ENCODE measurements at regions not wholly inside any gene's neighbourhood (a gene's known extent, or its start where the extent isn't known, plus 50 kb on each side); places are given as distances from the start of the nearest gene placed in this dataset.

GRCh38 chr12:118501489-118501888 lies 125.1 kb downstream of the SUDS3 start:
- H3K4me1 ChIP-seq (ENCODE audit: low read length) = no peaks in the 10 kb centered on the region
- no peak for DNase-seq
- no peaks in the 10 kb centered on the region for H3K9me2 ChIP-seq (replicated peaks; ENCODE audit: insufficient read depth, low read length)
- no peaks in the 10 kb centered on the region for H3K27me3 ChIP-seq (ENCODE audit: low read length)
- no peak overlapping the region for H3K4me2 ChIP-seq (ENCODE audit: low read depth, low read length, poor library complexity, severe bottlenecking)
- H2AFZ ChIP-seq (ENCODE audit: low read length) = no peak overlapping the region
- no peaks in the 10 kb centered on the region for H3K79me2 ChIP-seq (ENCODE audit: low read length)
- no peak overlapping the region for H3K9ac ChIP-seq (ENCODE audit: low read length)
- H3K4me3 ChIP-seq (ENCODE audit: low read length) = no peak overlapping the region
- H3K27ac ChIP-seq (ENCODE audit: low read length) = no peak overlapping the region
- H4K20me1 ChIP-seq (ENCODE audit: insufficient read depth, low read depth, low read length) = no peaks in the 10 kb centered on the region
- no peaks in the 10 kb centered on the region for H3K9me3 ChIP-seq (ENCODE audit: low read length)
- H3K36me3 ChIP-seq (ENCODE audit: insufficient read depth, low read length) = no peaks in the 10 kb centered on the region

GRCh38 chr12:118503476-118503875 lies 127.1 kb downstream of the SUDS3 start:
- no peak overlapping the region for H3K9ac ChIP-seq (ENCODE audit: low read length)
- H2AFZ ChIP-seq (ENCODE audit: low read length) = no peak overlapping the region
- H3K9me2 ChIP-seq (replicated peaks; ENCODE audit: insufficient read depth, low read length) = no peaks in the 10 kb centered on the region
- H3K79me2 ChIP-seq (ENCODE audit: low read length) = no peaks in the 10 kb centered on the region
- no peaks in the 10 kb centered on the region for H4K20me1 ChIP-seq (ENCODE audit: insufficient read depth, low read depth, low read length)
- H3K4me2 ChIP-seq (ENCODE audit: low read depth, low read length, poor library complexity, severe bottlenecking) = no peak overlapping the region
- no peak overlapping the region for H3K4me3 ChIP-seq (ENCODE audit: low read length)
- H3K27ac ChIP-seq (ENCODE audit: low read length) = no peak overlapping the region
- DNase-seq = no peak
- H3K27me3 ChIP-seq (ENCODE audit: low read length) = no peaks in the 10 kb centered on the region
- no peaks in the 10 kb centered on the region for H3K9me3 ChIP-seq (ENCODE audit: low read length)
- H3K4me1 ChIP-seq (ENCODE audit: low read length) = no peaks in the 10 kb centered on the region
- no peaks in the 10 kb centered on the region for H3K36me3 ChIP-seq (ENCODE audit: insufficient read depth, low read length)

DNA sequence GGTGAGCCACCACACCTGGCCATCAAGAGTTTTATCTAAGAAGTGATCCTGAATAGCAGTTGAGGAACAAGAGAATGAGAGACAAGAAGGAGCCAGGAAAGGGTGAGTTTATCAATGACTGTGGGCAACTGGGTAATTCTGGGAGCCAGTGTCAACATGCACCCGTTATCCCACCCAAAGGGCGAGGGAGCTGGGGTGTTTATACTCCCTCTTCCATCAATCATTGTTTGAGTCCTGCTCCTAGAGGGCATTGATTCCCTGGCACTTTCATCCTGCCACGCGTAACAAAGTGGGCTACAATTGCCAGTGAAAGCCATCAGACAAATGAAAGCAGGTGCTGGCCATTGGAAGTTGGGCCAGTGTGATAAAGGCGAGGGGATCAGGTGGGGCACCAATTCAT lies 136.3 kb downstream of the SUDS3 start:
- no peaks in the 10 kb centered on the region for H3K9me3 ChIP-seq (ENCODE audit: low read length)
- no peak overlapping the region for H3K4me2 ChIP-seq (ENCODE audit: low read depth, low read length, poor library complexity, severe bottlenecking)
- H3K4me1 ChIP-seq (ENCODE audit: low read length) = no peaks in the 10 kb centered on the region
- DNase-seq = no peak
- no peaks in the 10 kb centered on the region for H3K79me2 ChIP-seq (ENCODE audit: low read length)
- H3K27me3 ChIP-seq (ENCODE audit: low read length) = no peaks in the 10 kb centered on the region
- no peaks in the 10 kb centered on the region for H4K20me1 ChIP-seq (ENCODE audit: insufficient read depth, low read depth, low read length)
- H3K27ac ChIP-seq (ENCODE audit: low read length) = no peak overlapping the region
- H2AFZ ChIP-seq (ENCODE audit: low read length) = no peak overlapping the region
- H3K9me2 ChIP-seq (replicated peaks; ENCODE audit: insufficient read depth, low read length) = no peaks in the 10 kb centered on the region
- no peaks in the 10 kb centered on the region for H3K36me3 ChIP-seq (ENCODE audit: insufficient read depth, low read length)
- H3K9ac ChIP-seq (ENCODE audit: low read length) = no peak overlapping the region
- no peak overlapping the region for H3K4me3 ChIP-seq (ENCODE audit: low read length)

DNA sequence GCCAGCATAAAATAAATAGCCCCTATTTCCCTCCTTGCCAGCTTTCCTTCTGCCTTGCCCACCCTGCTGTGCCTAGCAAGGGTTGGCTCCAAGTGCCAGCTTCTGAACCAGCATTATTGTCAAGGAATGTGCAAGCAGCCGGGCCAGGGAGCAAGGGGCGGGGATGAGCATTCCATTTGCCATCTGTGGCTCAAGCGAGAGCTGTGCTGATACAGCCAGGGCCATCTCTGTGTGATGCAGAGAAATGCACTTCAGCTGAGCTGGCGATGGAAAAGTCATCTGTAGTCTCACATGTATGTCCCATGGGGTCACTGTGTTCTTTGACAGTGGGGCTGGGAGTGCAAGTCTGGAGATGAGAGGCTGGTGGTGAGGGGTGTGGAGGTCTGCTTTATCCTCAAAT lies 137.3 kb downstream of the SUDS3 start:
- Histone ChIP-seq H3K79me2 (ENCODE audit: low read length) (no peaks in the 10 kb centered on the region), H2AFZ (ENCODE audit: low read length) (no peak overlapping the region), H4K20me1 (ENCODE audit: insufficient read depth, low read depth, low read length) (no peaks in the 10 kb centered on the region), H3K27me3 (ENCODE audit: low read length) (no peaks in the 10 kb centered on the region), H3K27ac (ENCODE audit: low read length) (no peak overlapping the region), H3K4me1 (ENCODE audit: low read length) (no peaks in the 10 kb centered on the region), H3K36me3 (ENCODE audit: insufficient read depth, low read length) (no peaks in the 10 kb centered on the region), H3K4me3 (ENCODE audit: low read length) (no peak overlapping the region), H3K9me2 (replicated peaks; ENCODE audit: insufficient read depth, low read length) (no peaks in the 10 kb centered on the region), H3K4me2 (ENCODE audit: low read depth, low read length, poor library complexity, severe bottlenecking) (no peak overlapping the region), H3K9ac (ENCODE audit: low read length) (no peak overlapping the region), H3K9me3 (ENCODE audit: low read length) (no peaks in the 10 kb centered on the region)
- no peak for DNase-seq

DNA sequence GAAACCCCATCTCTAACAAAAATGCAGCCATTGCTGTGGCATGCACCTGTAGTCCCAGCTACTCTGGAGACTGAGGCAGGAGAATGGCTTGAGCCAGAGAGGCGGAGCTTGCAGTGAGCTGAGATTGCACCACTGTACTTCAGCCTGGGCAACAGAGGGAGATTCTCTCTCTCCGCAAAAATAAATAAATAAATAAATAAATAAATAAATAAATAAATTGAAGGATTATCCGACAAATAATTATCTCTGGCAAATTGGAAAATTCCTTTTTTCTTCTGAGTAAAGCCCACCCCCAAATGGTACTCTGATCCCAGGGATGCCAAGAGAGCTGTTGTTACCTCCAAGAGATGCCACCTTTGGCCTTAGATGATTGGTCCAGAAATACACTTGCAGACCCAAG lies 137.9 kb downstream of the SUDS3 start:
- Histone ChIP-seq H3K9me3 (ENCODE audit: low read length) (no peaks in the 10 kb centered on the region), H3K79me2 (ENCODE audit: low read length) (no peaks in the 10 kb centered on the region), H3K4me2 (ENCODE audit: low read depth, low read length, poor library complexity, severe bottlenecking) (no peak overlapping the region), H3K4me1 (ENCODE audit: low read length) (no peaks in the 10 kb centered on the region), H3K4me3 (ENCODE audit: low read length) (no peak overlapping the region), H3K9me2 (replicated peaks; ENCODE audit: insufficient read depth, low read length) (no peaks in the 10 kb centered on the region), H2AFZ (ENCODE audit: low read length) (no peak overlapping the region), H3K27ac (ENCODE audit: low read length) (no peak overlapping the region), H4K20me1 (ENCODE audit: insufficient read depth, low read depth, low read length) (no peaks in the 10 kb centered on the region), H3K36me3 (ENCODE audit: insufficient read depth, low read length) (no peaks in the 10 kb centered on the region), H3K27me3 (ENCODE audit: low read length) (no peaks in the 10 kb centered on the region), H3K9ac (ENCODE audit: low read length) (no peak overlapping the region)
- no peak for DNase-seq

GRCh38 chr12:118520214-118521035 lies 144.1 kb downstream of the SUDS3 start:
- Histone ChIP-seq H3K4me3 (ENCODE audit: low read length) (no peak overlapping the region), H2AFZ (ENCODE audit: low read length) (no peak overlapping the region), H3K27me3 (ENCODE audit: low read length) (no peaks in the 10 kb centered on the region), H3K9me3 (ENCODE audit: low read length) (no peaks in the 10 kb centered on the region), H3K9ac (ENCODE audit: low read length) (no peak overlapping the region), H3K27ac (ENCODE audit: low read length) (no peak overlapping the region), H4K20me1 (ENCODE audit: insufficient read depth, low read depth, low read length) (no peaks in the 10 kb centered on the region), H3K9me2 (replicated peaks; ENCODE audit: insufficient read depth, low read length) (no peaks in the 10 kb centered on the region), H3K4me1 (ENCODE audit: low read length) (no peaks in the 10 kb centered on the region), H3K36me3 (ENCODE audit: insufficient read depth, low read length) (no peaks in the 10 kb centered on the region), H3K4me2 (ENCODE audit: low read depth, low read length, poor library complexity, severe bottlenecking) (no peak overlapping the region), H3K79me2 (ENCODE audit: low read length) (no peaks in the 10 kb centered on the region)
- DNase-seq = no peak

DNA sequence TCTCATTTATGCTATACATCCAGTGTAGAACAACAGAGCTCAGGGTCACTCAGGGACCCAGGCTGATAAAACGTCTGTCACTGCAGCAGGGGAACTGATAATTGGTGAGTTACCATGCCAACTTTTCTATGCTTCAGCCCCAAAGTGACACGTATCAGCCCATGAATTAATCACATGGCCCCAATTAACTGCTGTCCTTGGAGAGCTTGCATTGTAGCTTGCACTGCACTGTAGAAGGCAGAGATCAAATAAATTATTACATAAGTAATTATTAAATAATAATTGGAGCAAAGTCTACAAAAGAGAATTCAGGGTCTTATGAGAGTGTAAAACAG lies 144.6 kb downstream of the SUDS3 start:
- Histone ChIP-seq H3K9me2 (replicated peaks; ENCODE audit: insufficient read depth, low read length) (no peaks in the 10 kb centered on the region), H3K4me1 (ENCODE audit: low read length) (no peaks in the 10 kb centered on the region), H3K36me3 (ENCODE audit: insufficient read depth, low read length) (no peaks in the 10 kb centered on the region), H2AFZ (ENCODE audit: low read length) (no peak overlapping the region), H3K4me2 (ENCODE audit: low read depth, low read length, poor library complexity, severe bottlenecking) (no peak overlapping the region), H4K20me1 (ENCODE audit: insufficient read depth, low read depth, low read length) (no peaks in the 10 kb centered on the region), H3K9me3 (ENCODE audit: low read length) (no peaks in the 10 kb centered on the region), H3K27me3 (ENCODE audit: low read length) (no peaks in the 10 kb centered on the region), H3K79me2 (ENCODE audit: low read length) (no peaks in the 10 kb centered on the region), H3K4me3 (ENCODE audit: low read length) (no peak overlapping the region), H3K9ac (ENCODE audit: low read length) (no peak overlapping the region), H3K27ac (ENCODE audit: low read length) (no peak overlapping the region)
- DNase-seq = no peak

DNA sequence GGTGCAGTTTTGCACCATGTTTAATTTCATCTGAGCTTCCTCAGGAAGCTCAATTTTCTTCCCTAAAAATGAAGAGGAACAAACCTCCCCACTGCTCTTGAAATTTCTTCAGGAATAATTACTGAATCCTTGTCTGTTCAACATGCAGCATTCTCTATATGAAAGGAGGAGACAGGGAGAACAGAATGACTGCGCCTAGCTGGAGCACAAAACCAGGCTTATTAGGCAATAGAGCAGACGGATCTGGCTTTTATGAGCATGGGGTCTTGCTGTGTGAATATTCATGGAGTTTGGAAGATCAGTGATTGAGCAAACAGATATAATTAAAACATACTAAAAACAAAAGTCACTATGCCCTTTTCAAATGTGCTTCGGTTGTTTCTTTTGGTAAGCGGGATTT lies 148.1 kb downstream of the SUDS3 start:
- Histone ChIP-seq H3K36me3 (ENCODE audit: insufficient read depth, low read length) (no peaks in the 10 kb centered on the region), H3K4me3 (ENCODE audit: low read length) (no peak overlapping the region), H2AFZ (ENCODE audit: low read length) (no peak overlapping the region), H4K20me1 (ENCODE audit: insufficient read depth, low read depth, low read length) (no peaks in the 10 kb centered on the region), H3K9me3 (ENCODE audit: low read length) (no peaks in the 10 kb centered on the region), H3K9ac (ENCODE audit: low read length) (no peak overlapping the region), H3K4me2 (ENCODE audit: low read depth, low read length, poor library complexity, severe bottlenecking) (no peak overlapping the region), H3K27me3 (ENCODE audit: low read length) (no peaks in the 10 kb centered on the region), H3K9me2 (replicated peaks; ENCODE audit: insufficient read depth, low read length) (no peaks in the 10 kb centered on the region), H3K79me2 (ENCODE audit: low read length) (no peaks in the 10 kb centered on the region), H3K4me1 (ENCODE audit: low read length) (no peaks in the 10 kb centered on the region; the same call in 1 of the 2 replicates), H3K27ac (ENCODE audit: low read length) (no peak overlapping the region)
- DNase-seq = no peak
